Activated CD4-positive, alpha-beta T cell treated with anti-CD3 and anti-CD28 coated beads, Interleukin-2, amount 10 ng/mL, durations not matched to agents 24 days and 14 days (primary cell): ENCODE measurements at regions not wholly inside any gene's neighbourhood (a gene's known extent, or its start where the extent isn't known, plus 50 kb on each side); places are given as distances from the start of the nearest gene placed in this dataset.

ENCODE experiments used
- DNase-seq: peaks from one replicate; pipeline ENCODE4 v3.0.0; 2022
- H3K27ac Mint-ChIP-seq: one replicate; pipeline ENCODE4 v1.8.0; 2022; ENCODE audit warnings: mild to moderate bottlenecking, mixed read lengths
- H3K27me3 Mint-ChIP-seq: one replicate; pipeline ENCODE4 v1.8.0; 2022; ENCODE audit warnings: mixed read lengths
- H3K36me3 Mint-ChIP-seq: one replicate; pipeline ENCODE4 v1.8.0; 2022; ENCODE audit warnings: low read depth, mild to moderate bottlenecking, mixed read lengths
- H3K4me1 Mint-ChIP-seq: one replicate; pipeline ENCODE4 v1.8.0; 2021; ENCODE audit warnings: mixed read lengths
- H3K4me3 Mint-ChIP-seq: one replicate; pipeline ENCODE4 v1.8.0; 2022; ENCODE audit warnings: mild to moderate bottlenecking, moderate library complexity, mixed read lengths
- H3K9me3 Mint-ChIP-seq: one replicate; pipeline ENCODE4 v1.8.0; 2021; ENCODE audit warnings: mixed read lengths
- intact Hi-C: fragments of 100-400 bp; cut with micrococcal nuclease; formaldehyde crosslinking; loops from one replicate; pipeline ENCODE4 v1.15.1; 2023

GRCh38 chr14:66105815-66106214 is 380.4 kb upstream of the CCDC196 start:
- no peak for DNase-seq
- Mint-ChIP-seq H3K27ac (no peak overlapping the region), H3K4me3 (no peak overlapping the region), H3K9me3 (no peaks in the 10 kb centered on the region), H3K36me3 (no peaks in the 10 kb centered on the region), H3K27me3 (peaks cover 6% of the 10 kb centered on the region), H3K4me1 (peaks cover 7% of the 10 kb centered on the region)
- intact Hi-C loops, result no loop called here

DNA sequence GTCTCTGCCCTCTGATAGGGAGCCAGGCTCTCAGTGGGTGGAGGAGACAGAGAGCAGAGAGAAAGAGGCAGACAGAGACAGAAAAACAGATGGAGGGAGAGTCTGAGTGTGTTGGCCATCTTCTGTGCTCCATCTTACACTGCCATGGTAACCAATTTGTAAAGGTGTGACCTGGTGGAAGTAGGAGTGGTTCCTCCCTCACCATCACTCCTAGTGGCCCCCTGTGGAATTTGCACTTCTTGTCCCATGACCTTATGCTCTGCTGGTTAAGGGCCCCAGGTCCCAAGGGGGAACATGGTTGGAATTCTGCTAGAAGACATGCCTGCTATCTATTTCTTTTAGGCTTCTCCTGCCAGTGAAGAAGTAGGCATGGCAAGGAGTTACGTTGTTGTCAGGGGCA is 376.7 kb upstream of the CCDC196 start:
- H3K27ac Mint-ChIP-seq, result no peak overlapping the region
- H3K9me3 Mint-ChIP-seq, result peaks cover 7% of the 10 kb centered on the region
- no peak for DNase-seq
- peaks cover 7% of the 10 kb centered on the region for H3K4me1 Mint-ChIP-seq
- H3K27me3 Mint-ChIP-seq, result peaks cover 7% of the 10 kb centered on the region
- intact Hi-C loops, result no loop called here
- no peaks in the 10 kb centered on the region for H3K36me3 Mint-ChIP-seq
- no peak overlapping the region for H3K4me3 Mint-ChIP-seq

DNA sequence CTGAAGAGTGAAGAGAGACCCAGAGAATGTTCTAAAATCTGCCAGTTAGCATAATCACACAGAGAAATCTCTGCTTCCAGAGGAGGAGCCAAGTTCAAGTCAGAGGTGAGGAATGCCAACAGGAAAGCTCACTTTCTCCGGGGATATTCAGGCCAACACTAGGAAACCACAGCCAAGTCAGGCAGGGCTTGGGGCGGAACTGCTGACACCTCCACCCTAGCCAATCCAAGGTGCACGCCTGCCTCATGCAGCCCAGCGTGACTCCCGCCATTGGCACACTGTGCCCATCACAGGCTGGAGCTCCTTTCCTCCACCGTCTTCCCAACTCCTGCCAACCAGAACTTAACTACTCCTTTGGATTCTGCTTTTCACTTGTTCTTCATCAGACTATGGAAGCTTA is 374.3 kb upstream of the CCDC196 start:
- Mint-ChIP-seq H3K4me1 (no peaks in the 10 kb centered on the region), H3K36me3 (no peaks in the 10 kb centered on the region), H3K27ac (no peak overlapping the region), H3K9me3 (peaks cover 7% of the 10 kb centered on the region), H3K4me3 (no peak overlapping the region), H3K27me3 (peaks cover 13% of the 10 kb centered on the region)
- intact Hi-C loops, result no loop called here
- DNase-seq, result no peak

DNA sequence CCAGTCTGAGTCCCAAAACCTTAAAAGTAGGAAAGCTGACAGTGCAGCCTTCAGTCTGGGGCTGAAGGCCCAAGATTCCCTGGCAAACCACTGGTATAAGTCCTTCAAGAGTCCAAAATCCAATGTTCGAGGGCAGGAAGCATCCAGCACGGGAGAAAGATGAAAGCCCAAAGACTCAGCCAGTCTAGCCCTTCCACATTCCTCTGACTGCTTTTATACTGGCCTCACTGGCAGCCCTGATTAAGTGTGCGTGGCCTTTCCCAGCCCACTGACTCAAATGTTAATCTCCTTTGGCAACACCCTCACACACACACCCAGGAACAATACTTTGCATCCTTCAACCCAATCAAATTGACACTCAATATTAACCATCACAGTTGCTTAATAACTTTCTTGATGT is 372.1 kb upstream of the CCDC196 start:
- H3K36me3 Mint-ChIP-seq, result no peaks in the 10 kb centered on the region
- no peak for DNase-seq
- peaks cover 7% of the 10 kb centered on the region for H3K9me3 Mint-ChIP-seq
- H3K27me3 Mint-ChIP-seq, result peaks cover 22% of the 10 kb centered on the region
- no peak overlapping the region for H3K4me3 Mint-ChIP-seq
- intact Hi-C loops, result no loop called here
- H3K4me1 Mint-ChIP-seq, result no peaks in the 10 kb centered on the region
- H3K27ac Mint-ChIP-seq, result no peak overlapping the region

DNA sequence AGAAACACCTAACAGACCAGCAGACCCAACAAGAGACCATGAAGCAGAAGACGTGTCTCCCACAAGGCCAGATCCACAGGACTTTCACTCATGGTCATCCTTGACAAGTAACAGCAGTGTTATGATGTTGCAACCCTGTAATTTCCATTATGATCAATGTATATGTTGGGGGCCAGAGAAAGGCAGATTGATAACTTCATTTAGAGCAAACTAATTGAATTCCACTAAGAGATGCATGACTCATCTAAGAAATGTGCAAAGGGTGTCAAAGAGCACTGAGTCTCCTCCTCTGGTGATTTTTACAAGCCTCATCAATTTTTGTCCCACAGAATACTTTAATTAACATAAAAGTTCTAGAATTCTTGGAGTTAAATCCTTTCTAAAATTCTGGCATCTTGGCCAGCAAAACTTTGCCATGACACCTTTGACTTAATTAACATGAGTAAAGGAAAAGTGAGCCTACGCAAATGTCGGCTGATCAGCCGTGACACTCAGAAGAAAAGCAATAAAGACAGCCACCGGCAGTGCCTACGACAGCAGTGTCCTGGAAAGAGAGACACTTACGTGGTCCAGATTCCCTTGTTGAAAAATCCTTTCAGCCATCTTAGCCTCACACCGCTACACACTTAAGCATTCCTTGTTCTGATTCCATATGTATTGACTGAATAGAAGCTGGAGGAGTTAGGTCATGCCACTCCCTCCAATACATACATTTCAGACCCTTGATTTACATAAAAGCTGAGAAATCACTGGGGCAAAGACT is 370.2 kb upstream of the CCDC196 start:
- Mint-ChIP-seq H3K36me3 (no peaks in the 10 kb centered on the region), H3K27ac (no peak overlapping the region), H3K9me3 (peaks cover 7% of the 10 kb centered on the region), H3K4me1 (no peaks in the 10 kb centered on the region), H3K27me3 (peaks cover 22% of the 10 kb centered on the region), H3K4me3 (no peak overlapping the region)
- intact Hi-C loops, result no loop called here
- no peak for DNase-seq

DNA sequence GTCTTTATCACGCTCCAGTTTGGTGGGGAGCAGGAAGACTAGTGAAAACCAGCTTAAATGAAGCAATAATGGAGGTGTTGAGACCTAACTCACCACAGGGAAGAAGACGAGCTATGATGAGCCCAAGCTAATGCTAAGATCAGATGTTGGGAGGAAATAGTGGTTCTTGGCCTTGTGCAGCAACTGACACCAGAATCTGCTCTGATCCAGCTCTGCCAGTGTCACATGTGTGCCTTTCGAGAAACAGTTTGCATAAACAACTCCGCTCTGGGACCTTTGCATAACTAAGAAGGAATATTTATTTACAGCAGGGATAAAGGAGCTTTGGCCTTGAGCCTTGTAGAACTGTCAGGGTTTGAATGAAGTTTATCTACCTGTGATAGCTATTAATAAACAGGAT is 369.4 kb upstream of the CCDC196 start:
- DNase-seq, result no peak
- H3K4me1 Mint-ChIP-seq, result no peaks in the 10 kb centered on the region
- H3K27ac Mint-ChIP-seq, result no peak overlapping the region
- H3K4me3 Mint-ChIP-seq, result no peak overlapping the region
- no peaks in the 10 kb centered on the region for H3K36me3 Mint-ChIP-seq
- intact Hi-C loops, result no loop called here
- peaks cover 7% of the 10 kb centered on the region for H3K9me3 Mint-ChIP-seq
- peaks cover 22% of the 10 kb centered on the region for H3K27me3 Mint-ChIP-seq

GRCh38 chr14:66117600-66117999 is 368.6 kb upstream of the CCDC196 start:
- Mint-ChIP-seq H3K36me3 (no peaks in the 10 kb centered on the region), H3K4me3 (no peak overlapping the region), H3K27me3 (peaks cover 24% of the 10 kb centered on the region), H3K4me1 (no peaks in the 10 kb centered on the region), H3K9me3 (peaks cover 2% of the 10 kb centered on the region), H3K27ac (no peak overlapping the region)
- intact Hi-C loops, result no loop called here
- no peak for DNase-seq

- no peak overlapping the region for H3K4me3 Mint-ChIP-seq
- H3K9me3 Mint-ChIP-seq, result no peaks in the 10 kb centered on the region
- intact Hi-C loops, result no loop called here
- H3K27me3 Mint-ChIP-seq, result peaks cover 19% of the 10 kb centered on the region
- no peak for DNase-seq
- H3K36me3 Mint-ChIP-seq, result no peaks in the 10 kb centered on the region
- H3K27ac Mint-ChIP-seq, result no peak overlapping the region
- no peaks in the 10 kb centered on the region for H3K4me1 Mint-ChIP-seq
Measured at GRCh38 chr14:66119606-66120231, 366.5 kb upstream of the CCDC196 start.

GRCh38 chr14:66120402-66120801 is 365.8 kb upstream of the CCDC196 start:
- Mint-ChIP-seq H3K4me3 (no peak overlapping the region), H3K9me3 (no peaks in the 10 kb centered on the region), H3K36me3 (no peaks in the 10 kb centered on the region), H3K4me1 (no peaks in the 10 kb centered on the region), H3K27me3 (peaks cover 22% of the 10 kb centered on the region), H3K27ac (no peak overlapping the region)
- intact Hi-C loops, result no loop called here
- no peak for DNase-seq

DNA sequence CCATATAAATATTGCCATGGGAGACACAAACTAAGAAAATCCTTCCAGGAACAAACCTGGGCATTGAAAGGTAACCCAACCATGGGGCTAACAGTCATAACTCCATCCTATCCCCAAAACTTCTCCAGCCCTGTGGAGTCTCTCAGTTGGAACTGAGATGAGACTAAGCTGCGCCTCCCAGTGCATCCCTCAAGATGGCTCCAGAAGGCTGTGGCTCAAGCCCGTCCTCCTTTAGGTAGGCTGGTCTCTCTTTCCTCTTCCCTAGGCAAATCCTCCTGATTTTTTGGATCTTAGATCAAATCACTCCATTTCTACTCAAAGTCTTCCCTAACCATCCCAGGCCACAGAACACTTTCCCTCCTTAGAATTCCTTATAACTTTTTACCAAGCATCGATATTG is 364.3 kb upstream of the CCDC196 start:
- no peaks in the 10 kb centered on the region for H3K9me3 Mint-ChIP-seq
- DNase-seq, result no peak
- intact Hi-C loops, result no loop called here
- no peaks in the 10 kb centered on the region for H3K36me3 Mint-ChIP-seq
- H3K4me1 Mint-ChIP-seq, result no peaks in the 10 kb centered on the region
- H3K4me3 Mint-ChIP-seq, result no peak overlapping the region
- peaks cover 16% of the 10 kb centered on the region for H3K27me3 Mint-ChIP-seq
- no peak overlapping the region for H3K27ac Mint-ChIP-seq

DNA sequence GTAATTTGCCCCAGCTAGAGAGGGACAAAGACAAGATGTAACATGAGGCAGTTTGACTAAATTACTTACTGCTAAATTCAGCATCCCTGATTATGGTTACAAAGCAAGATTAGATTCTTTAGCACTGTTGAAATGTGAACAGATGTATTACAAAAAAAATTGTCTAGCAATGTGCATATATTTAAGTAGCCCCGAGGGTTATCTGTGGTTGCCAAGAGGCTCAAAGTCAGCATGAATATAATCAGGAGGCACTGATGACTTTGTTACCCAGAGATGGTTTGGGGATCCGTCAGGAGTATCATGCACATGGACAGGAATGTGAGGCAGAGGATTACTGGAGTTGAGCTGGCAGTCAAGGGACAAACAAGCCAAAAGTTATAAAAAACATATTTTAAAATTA is 356.9 kb upstream of the CCDC196 start:
- Mint-ChIP-seq H3K27ac (no peak overlapping the region), H3K27me3 (peaks cover 16% of the 10 kb centered on the region), H3K36me3 (no peaks in the 10 kb centered on the region), H3K4me3 (no peak overlapping the region), H3K9me3 (no peaks in the 10 kb centered on the region), H3K4me1 (no peaks in the 10 kb centered on the region)
- intact Hi-C loops, result no loop called here
- no peak for DNase-seq

DNA sequence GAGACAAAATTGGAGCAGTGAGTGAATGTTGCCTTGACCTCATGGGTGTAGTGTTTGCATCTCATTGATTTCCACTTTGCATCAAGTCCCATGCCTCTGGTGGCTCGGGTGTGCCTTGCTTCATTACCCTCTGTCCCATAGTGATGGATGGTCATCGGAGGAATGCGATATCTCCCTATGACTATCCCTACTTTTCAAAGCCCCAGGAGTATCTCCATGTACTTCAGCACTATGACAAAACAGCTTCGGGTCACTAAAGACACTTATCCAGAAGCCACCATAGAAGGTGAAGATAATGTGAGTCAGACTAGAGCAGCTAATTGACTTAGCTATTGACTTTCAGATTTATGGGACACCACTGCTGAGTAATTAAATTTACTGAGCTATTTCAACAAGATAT is 355.1 kb upstream of the CCDC196 start:
- intact Hi-C loops, result no loop called here

DNA sequence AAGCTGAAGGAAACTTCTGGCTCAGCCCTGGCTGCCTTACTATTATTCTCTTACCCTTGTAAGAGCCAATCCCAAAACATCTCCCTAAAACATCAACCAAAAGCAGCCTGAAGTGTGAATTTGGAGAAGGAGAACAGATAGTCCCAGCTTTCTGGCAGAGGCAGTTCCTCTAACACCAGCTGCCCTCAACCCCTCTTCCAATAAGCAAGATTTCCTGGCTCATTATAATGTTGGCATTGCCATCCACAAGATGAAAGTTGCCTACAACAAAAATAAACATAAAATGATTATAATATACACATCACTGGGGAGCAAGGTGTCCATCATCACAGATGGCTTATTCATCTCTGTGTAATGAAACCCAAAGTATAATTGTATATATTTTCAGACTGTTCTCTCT is 352.5 kb upstream of the CCDC196 start:
- peaks cover 13% of the 10 kb centered on the region for H3K27me3 Mint-ChIP-seq
- intact Hi-C loops, result no loop called here

More for the DNA sequence above, 355.1 kb upstream of the CCDC196 start:
- Mint-ChIP-seq H3K27me3 (peaks cover 15% of the 10 kb centered on the region), H3K4me3 (no peak overlapping the region), H3K9me3 (no peaks in the 10 kb centered on the region), H3K4me1 (no peaks in the 10 kb centered on the region), H3K36me3 (no peaks in the 10 kb centered on the region), H3K27ac (no peak overlapping the region)
- DNase-seq, result no peak

GRCh38 chr14:66135831-66136230 is 350.3 kb upstream of the CCDC196 start:
- Mint-ChIP-seq H3K4me3 (no peak overlapping the region), H3K36me3 (no peaks in the 10 kb centered on the region), H3K9me3 (no peaks in the 10 kb centered on the region), H3K27ac (no peak overlapping the region), H3K4me1 (no peaks in the 10 kb centered on the region), H3K27me3 (peaks cover 10% of the 10 kb centered on the region)
- no peak for DNase-seq
- intact Hi-C loops, result no loop called here

More for the DNA sequence above, 352.5 kb upstream of the CCDC196 start:
- no peak overlapping the region for H3K27ac Mint-ChIP-seq
- no peaks in the 10 kb centered on the region for H3K4me1 Mint-ChIP-seq
- H3K4me3 Mint-ChIP-seq, result no peak overlapping the region
- H3K9me3 Mint-ChIP-seq, result no peaks in the 10 kb centered on the region
- no peak for DNase-seq
- H3K36me3 Mint-ChIP-seq, result no peaks in the 10 kb centered on the region

DNA sequence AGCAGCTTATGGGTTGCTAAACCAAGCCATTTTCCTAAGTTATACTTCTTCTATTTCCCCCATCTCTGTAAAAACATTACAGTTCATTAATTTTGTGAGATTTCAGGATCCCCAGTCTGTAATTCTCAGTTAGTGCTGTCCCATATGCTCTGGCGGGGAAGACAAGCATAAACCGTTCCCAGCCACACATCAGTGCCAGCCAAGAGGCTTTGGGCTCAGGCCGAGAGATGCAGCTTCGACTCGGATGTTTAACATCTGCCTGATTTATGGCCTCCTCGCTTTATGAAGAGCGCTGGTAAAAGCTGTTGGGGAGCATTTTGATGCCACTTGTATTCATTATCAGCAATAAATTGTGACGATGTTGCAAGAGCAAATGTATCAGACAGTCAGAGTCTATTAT is 349.1 kb upstream of the CCDC196 start:
- no peak for DNase-seq
- no peaks in the 10 kb centered on the region for H3K4me1 Mint-ChIP-seq
- no peaks in the 10 kb centered on the region for H3K9me3 Mint-ChIP-seq
- no peaks in the 10 kb centered on the region for H3K36me3 Mint-ChIP-seq
- no peak overlapping the region for H3K4me3 Mint-ChIP-seq
- intact Hi-C loops, result no loop called here
- no peak overlapping the region for H3K27ac Mint-ChIP-seq
- H3K27me3 Mint-ChIP-seq, result peaks cover 7% of the 10 kb centered on the region
